GM12864 (cell line): ENCODE measurements at regions not wholly inside any gene's neighbourhood (a gene's known extent, or its start where the extent isn't known, plus 50 kb on each side); places are given as distances from the start of the nearest gene placed in this dataset.

Experiments
- DNase-seq: peaks from one replicate; pipeline ENCODE4 v3.0.0-alpha.2; 2011; ENCODE audit warnings: low read depth
- H3K4me3 ChIP-seq: 2 replicates; pipeline ENCODE4 v1.5.1; 2011; ENCODE audit warnings: mild to moderate bottlenecking, low read depth, low read length, control low read depth
- CTCF ChIP-seq: IDR thresholded peaks from 2 replicates; pipeline ENCODE4 v1.5.1; 2011; ENCODE audit warnings: low read depth, mild to moderate bottlenecking, moderate library complexity, low read length, control low read depth, inconsistent platforms; ENCODE audit errors: missing control alignments

- no peak for TF ChIP-seq CTCF
- no peak for DNase-seq
- H3K4me3 ChIP-seq = no peak overlapping the region
These were observed 73.4 kb upstream of the GSE1 start for GRCh38 chr16:85539629-85540291.

- no peak for DNase-seq
- no peak overlapping the region for H3K4me3 ChIP-seq
- no peak for TF ChIP-seq CTCF
These were observed 71.9 kb upstream of the GSE1 start for GRCh38 chr16:85541181-85541580.

DNA sequence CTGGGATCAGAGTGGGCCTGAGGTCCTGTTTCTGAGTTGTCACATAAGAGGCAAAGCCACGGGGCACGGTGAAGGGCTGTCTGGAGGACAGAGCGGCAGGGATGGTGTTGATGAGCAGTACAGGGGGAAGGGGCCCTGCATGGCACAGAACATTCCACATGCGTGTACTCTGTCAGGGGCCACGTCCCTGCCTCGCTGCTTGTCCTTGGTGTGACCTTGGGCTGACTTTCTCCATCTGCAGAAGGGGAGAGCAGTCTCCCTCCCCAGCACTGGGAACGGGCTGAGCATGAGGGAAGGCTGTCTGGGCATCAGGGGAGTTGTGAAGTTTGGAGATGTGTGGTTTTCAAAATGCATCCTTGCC is 71.5 kb upstream of the GSE1 start:
- TF ChIP-seq CTCF = no peak
- no peak for DNase-seq
- no peak overlapping the region for H3K4me3 ChIP-seq

DNA sequence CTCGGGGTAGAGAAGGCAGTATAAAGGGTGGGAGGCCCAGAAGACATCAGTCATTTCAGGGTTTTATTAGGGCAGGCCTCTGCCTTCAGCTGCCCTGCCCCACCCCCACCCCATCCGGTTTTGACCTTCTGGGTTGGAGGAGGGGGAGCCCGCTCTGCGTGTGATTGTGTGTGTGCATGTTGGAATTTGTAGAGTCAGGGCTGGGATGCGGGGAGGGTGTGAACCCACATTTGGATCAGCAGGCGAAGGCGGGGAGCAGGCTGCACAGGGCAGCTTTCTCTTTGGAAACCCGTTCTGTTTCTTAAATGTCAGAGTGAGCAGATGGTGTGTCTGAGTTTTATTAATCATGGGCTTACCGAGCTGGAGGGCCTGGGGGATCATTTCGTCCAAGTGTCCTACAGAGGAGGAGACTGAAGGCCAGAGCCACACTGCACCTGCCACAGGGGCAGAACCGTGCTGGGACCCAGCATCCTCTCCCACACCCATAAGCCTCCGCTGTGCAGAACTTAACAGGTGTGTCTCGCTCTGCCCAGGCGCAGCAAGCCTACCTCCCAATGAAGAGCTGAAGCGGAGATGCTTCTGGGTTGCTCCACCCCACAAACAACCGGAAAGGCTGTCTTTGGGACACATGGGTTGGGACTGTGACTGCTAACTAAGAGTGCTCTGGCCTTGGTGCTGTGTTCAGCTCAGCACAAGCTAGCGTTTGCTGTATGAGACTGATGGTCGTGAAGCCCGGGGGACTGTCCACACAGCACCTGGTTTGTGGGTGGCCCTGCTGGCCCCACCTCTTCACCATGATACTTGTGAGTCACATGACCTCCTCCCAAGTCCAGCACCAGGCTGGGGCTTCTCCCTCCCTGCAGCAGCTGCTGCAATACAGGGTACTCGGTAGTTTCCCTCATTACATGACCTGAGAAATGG is 70.9 kb upstream of the GSE1 start:
- no peak for TF ChIP-seq CTCF
- H3K4me3 ChIP-seq = no peak overlapping the region
- no peak for DNase-seq

- no peak overlapping the region for H3K4me3 ChIP-seq
- no peak for TF ChIP-seq CTCF
- no peak for DNase-seq
These were observed 69.6 kb upstream of the GSE1 start for GRCh38 chr16:85543536-85543935.

- TF ChIP-seq CTCF = no peak
- DNase-seq = no peak
- H3K4me3 ChIP-seq = no peak overlapping the region
These were observed 69.1 kb upstream of the GSE1 start for GRCh38 chr16:85544016-85544415.
